Stimulated activated CD4-positive, alpha-beta T cell treated with anti-CD3 and anti-CD28 coated beads, Interleukin-12 subunit alpha, Interleukin-12 subunit beta, amount 100 ng/mL, for 48 hours (primary cell): ENCODE measurements at regions not wholly inside any gene's neighbourhood (a gene's known extent, or its start where the extent isn't known, plus 50 kb on each side); places are given as distances from the start of the nearest gene placed in this dataset.

Source experiments
- DNase-seq, 3 donors: peaks; one replicate each; pipeline ENCODE4 v3.0.0-alpha.2; 2020; ENCODE audit warnings: low read depth in 2 of 3, low spot score in 1 of 3

DNA sequence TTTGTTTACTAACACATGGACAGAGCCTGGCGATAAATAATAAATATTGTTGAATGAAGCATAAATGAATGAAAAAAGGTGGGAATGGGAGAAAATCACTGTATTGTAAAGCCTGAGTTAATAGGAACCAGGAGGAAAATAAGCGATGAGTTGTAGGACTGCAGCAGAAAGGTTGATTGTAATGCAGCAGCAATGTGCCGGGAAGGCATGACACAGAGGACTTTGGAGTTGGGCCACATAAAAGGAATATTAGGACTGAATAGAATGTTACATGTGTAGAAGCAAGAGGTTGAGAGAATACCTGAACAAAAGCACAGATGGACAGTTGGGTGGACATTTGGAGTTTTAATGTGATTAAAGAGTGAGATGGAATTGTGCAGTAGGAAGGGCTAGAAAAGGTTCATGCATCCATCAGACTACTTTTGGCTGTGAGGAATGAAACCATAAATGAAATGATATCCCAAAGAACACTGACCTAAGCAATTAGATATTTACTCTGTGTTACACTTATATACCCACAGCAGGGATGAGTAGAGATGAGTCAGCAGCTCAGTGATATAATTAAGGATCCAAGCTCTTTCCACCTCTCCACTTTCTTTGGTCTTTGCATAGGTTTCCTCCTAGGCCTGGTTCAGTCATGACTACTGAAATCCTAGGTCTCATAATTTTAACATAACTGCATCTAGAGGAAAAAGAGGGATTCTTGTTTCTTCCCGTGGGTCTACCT lies 55.4 kb downstream of the CCER1 start:
- no peak for DNase-seq

GRCh38 chr12:90897986-90898385 lies 57.0 kb downstream of the CCER1 start:
- DNase-seq = no peak

DNA sequence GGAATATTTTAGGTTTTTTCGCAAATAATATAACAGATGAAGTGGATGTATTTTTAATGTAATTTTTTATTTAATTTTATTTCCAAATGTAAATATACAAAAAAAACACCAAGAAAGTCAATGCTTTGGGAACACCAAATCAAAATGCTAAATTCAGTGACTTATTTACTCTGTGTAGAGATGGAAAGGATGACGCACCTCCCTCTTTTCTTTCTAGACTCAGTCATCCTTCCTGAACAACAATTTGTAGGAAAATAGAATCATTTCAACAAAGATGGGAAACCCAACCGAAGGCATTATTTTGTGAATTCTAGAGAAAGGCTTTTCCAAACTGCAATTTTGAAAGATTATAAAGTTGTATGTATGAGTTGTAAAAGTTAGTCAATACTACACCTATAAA lies 57.7 kb downstream of the CCER1 start:
- DNase-seq = no peak

DNA sequence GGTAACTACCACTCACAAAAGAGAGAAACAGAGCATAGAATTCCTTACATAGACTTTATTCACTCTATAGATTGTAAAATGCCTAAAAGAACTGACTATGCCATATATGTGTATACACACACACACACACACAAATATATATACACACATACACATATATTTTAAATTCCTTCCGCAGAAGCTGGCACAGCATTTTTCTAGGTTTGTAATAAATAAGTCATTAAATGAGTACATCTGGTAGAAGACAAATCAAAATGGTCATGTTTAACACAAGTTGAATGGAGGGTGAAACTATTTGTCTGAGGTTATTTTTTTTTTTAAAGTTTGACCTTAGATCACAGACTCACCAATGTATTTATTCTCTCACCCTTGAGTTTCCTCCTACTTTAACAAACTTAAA lies 58.2 kb downstream of the CCER1 start:
- DNase-seq = no peak

GRCh38 chr12:90896164-90896563 lies 58.8 kb downstream of the CCER1 start:
- DNase-seq = no peak

- DNase-seq = no peak
Observed at GRCh38 chr12:90888316-90888715, 66.7 kb downstream of the CCER1 start.

DNA sequence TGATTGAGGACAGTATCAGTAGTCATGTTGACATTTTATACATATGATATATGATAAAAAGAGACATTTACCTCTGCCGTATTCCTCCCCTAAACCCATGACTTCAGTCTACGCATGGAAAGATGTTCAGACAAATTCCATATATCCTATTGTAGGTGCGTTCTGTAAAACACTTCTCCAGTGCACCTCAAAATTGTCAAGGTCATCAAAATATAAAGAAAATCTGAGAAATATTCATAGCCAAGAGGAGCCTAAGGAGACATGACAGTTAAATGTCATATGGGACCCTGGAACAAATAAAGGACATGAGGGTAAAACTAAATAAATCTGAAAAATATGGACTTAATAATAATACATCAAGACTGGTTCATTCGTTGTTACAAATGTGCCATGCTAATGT lies 71.5 kb downstream of the CCER1 start:
- DNase-seq = no peak

DNA sequence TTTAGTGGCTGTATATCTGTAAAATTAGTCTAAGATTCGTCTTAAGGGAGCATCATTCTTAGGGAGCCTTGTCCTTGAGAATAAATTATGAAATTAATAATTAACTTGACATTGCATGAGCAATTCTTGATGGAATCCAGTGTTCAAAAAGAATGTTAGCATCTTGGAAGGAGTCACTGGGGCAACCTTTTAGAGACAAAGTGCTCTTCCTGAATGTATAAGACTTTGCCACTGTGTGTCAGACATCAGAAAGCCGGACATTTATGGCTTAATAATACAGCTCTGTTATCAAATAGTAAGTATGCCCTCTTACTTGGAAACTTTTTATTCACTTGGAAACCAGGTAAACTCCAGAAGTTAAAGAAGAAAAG lies 83.3 kb downstream of the CCER1 start:
- DNase-seq = no peak

DNA sequence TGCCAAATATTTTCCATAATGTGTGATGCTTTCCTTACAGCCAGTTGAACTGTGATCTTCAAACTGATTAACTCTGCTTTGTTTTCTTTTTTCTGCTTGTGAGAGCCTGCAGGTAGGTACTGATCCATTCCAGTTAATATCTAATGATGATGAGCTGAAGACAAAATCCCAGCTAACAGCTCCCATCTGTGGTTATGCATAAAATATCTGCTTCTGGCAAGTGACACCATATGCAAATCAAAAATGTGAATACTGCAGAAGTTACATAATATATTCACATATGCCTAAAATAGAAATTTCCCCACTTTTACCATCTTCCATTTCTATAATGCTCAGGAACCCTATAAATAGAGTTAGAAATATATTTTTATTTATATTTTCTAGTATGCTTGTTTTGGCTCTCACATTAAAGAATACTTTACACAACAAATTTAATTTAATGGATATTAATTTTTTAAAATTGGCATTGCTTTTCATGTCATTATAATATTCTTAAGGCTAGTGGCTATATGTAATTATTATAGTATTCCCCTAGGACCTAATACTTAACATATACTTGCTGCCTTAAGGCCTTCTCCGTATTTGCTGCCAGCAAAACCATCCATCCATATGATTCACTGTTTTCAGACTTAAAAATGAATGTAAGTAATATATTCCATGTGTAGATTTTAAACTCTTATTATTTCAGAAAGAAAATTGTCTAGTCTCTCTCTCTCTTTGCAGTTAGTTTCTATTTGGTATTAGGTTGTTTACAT lies 83.8 kb downstream of the CCER1 start:
- DNase-seq = no peak

GRCh38 chr12:90868626-90869025 lies 86.3 kb downstream of the CCER1 start:
- DNase-seq = no peak

- DNase-seq = no peak
Observed at GRCh38 chr12:90859591-90859990, 95.4 kb downstream of the CCER1 start.

GRCh38 chr12:90858252-90858651 lies 96.7 kb downstream of the CCER1 start:
- DNase-seq = no peak

DNA sequence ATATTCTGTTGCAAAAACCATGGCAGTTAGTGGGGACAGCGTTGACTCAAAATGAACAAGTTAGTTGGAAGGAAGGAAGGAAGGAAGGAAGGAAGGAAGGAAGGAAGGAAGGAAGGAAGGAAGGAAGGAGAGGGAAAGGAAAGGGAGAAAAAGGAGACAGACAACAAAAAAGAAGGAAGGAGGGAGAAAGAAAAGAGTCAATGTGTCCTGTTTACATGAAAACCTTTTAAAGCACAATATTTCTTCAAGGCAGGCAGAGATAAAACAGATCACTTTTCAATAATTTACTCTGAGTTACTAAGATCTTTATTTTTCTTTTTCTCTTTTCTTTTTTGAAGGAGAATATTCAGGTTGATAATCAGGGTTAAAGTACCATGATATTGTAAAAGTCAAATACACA lies 99.4 kb downstream of the CCER1 start:
- no peak for DNase-seq

DNA sequence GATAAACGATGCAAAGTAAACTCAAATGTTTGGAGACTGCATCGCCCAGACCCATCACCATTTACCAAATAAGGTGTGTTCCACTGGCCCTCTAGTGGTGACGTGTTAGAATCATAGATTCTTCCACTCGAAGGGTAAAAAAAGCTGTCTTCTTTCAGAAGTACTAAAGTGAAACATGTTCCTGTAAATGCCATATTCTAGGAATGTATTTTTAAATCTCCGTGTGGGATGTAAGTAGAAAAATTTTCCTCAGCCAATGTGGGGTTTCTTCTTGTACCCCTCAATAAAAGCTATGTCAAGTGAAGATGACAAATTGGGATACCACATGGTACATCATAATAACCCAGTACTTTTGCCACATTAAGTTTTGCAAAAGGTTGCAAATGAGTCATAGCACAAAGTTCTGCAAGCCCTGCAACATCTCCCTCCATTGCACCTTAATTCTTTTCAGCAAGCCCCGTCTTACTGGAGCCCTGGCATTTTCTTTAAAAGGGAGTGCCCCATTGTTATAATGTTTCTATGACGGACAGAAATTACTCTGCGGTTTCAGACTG lies 100.8 kb downstream of the CCER1 start:
- peak in 1 of 3 donors; percentile 13 for DNase-seq

GRCh38 chr12:90851800-90852718 lies 102.9 kb downstream of the CCER1 start:
- no peak for DNase-seq

DNA sequence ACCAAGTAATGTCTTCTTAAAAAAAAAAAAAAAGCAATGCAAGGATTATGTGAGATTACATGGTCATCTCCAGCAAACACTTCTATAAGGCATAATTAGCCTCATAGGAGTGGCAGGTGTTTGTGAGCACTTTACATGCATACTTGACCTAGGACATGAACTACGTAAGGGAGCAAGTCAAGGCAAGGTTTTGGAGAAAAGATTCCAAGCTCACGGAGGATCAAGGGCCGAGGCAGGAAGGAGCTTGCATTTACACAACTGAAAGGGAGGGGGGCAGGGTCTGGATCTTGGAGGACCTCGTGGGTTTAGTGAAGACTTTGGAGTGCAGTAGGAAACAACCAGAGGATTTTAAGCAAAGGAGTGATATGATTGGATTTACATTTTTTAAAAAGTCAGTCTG lies 112.5 kb downstream of the CCER1 start:
- no peak for DNase-seq

- DNase-seq = no peak
Observed at GRCh38 chr12:90841336-90841735, 113.6 kb downstream of the CCER1 start.

DNA sequence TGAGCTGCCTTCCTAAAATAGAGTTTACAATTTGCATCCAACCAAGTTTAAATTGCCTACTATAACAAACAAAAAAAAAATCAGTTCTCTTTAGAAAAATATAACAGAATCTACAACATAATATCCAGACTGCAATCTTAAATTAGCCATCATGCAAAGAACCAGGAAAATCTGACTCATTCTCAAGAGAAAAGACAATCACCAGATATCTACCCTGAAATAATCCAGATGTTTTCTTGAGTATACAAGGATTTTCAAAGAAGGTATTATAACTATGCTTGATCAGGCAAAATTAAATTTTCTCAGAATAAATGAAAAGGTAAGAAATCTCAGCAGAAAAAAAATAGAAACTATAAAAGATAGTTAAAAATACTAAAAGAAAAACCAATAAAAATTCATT lies 115.6 kb downstream of the CCER1 start:
- no peak for DNase-seq

GRCh38 chr12:90836689-90837088 lies 118.3 kb downstream of the CCER1 start:
- no peak for DNase-seq

DNA sequence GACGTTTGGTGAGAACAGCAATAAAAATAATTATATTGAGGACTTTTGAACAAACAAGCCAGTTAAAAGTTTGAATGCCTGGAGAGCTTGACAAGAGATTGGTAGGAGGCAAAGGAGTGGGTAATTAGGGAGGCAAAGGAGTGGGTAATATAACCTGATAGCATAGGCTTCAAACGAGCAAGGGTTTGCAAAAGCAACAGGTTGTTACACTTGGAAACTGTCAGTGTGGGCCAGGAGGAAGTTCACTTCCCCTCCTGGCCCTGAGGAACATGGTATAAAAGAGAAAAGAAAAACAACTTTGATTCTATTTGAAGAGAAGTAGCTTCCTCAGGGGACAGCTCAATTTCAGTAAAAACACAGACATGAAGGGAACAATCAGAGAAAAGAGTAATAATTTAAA lies 121.7 kb downstream of the CCER1 start:
- no peak for DNase-seq

GRCh38 chr12:90832427-90832826 lies 122.5 kb downstream of the CCER1 start:
- DNase-seq = no peak

GRCh38 chr12:90831712-90832111 lies 123.3 kb downstream of the CCER1 start:
- DNase-seq = no peak
